ENCODE measurements at regions not wholly inside any gene's neighbourhood (a gene's known extent, or its start where the extent isn't known, plus 50 kb on each side); places are given as distances from the start of the nearest gene placed in this dataset.
"Not testable (repeated sequence)": the region's sequence is repeated elsewhere in the genome, so short reads cannot be mapped to it uniquely, and the experiment has no call there.

DNA sequence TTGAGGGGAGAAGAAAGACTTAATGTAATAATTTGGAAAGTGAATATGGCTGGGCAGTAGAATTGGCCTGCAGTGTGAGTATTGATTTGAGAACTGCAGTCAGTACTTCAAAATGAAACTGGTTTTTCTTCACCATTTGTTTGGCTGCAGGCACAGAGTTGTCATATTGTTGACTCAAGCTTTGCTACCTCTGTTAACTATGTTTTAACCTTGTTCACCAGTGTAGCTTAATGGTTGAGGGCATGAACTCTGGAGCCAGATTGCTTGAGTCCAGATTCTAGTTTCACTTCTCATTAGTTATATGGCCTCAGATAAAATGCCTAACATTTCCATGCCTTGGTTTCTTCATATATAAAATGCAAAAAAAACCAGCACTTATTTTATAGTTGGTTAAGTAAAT lies 64.1 kb downstream of the CFAP44 start:
- peak; percentile 58 for DNase-seq (ENCODE audit: low read depth)

DNA sequence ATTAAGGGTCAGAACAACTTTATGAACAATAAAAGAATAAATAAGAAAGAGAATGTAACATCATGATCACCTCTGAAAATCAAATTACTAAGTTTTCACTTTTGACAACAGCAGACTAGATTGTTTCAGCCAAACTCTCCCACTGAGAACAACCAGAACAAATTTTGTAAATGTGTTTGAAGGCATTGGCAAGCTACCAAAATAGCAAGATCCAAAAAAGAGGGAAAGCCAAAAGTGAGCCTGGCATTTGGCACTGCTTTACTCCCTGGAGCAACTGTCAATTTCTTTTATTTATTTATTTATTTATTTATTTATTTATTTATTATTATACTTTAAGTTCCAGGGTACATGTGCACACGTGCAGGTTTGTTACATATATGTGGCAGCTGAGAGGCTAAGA lies 67.2 kb downstream of the CFAP44 start:
- DNase-seq (ENCODE audit: low read depth) = no peak

DNA sequence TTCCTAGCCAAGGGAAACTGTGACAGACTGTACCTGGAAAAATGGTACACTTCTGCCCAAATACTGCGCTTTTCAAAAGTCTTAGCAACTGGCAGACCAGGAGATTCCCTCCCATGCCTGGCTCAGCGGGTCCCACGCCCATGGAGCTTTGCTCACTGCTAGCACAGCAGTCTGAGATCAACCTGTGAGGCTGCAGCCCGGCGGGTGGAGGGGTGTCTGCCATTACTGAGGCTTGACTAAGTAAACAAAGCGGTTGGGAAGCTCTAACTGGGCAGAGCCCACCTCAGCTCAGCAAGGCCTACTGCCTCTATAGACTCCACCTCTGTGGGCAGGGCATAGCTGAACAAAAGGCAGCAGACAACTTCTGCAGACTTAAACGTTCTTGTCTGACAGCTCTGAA lies 74.5 kb downstream of the CFAP44 start:
- DNase-seq (ENCODE audit: low read depth) = not testable (repeated sequence)

DNA sequence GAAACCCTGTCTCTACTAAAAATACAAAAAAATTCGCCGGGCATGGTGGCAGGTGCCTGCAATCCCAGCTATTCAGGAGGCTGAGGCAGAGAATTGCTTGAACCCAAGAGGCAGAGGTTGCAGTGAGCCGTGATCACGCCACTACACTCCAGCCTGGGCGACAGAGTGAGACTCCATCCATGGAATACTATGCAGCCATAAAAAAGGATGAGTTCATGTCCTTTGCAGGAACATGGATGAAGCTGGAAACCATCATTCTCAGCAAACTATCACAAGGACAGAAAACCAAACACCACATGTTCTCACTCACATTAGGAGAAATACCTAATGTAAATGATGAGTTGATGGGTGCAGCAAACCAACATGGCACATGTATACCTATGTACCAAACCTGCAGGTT lies 86.0 kb downstream of the CFAP44 start:
- DNase-seq (ENCODE audit: low read depth) = not testable (repeated sequence)

DNA sequence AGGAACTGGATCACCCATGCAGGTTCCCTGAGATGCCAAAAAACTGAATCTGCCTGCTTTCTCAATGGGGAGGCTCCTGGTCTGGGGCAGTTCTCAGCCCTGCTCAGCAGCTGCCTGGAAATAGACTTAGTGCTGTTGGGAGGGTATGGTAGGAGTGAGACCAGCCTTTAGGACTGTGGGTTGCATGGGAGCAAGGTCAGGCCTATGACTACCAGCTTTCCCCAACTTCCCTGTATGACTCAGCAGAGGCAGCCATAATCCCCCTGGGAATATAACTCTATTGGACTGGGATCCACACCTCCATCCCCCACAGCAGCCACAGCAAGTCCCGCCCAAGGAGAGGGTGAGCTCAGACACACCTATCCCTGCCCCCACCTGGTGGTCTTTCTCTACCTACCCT lies 87.0 kb downstream of the CFAP44 start:
- DNase-seq (ENCODE audit: low read depth) = peak; percentile 7

DNA sequence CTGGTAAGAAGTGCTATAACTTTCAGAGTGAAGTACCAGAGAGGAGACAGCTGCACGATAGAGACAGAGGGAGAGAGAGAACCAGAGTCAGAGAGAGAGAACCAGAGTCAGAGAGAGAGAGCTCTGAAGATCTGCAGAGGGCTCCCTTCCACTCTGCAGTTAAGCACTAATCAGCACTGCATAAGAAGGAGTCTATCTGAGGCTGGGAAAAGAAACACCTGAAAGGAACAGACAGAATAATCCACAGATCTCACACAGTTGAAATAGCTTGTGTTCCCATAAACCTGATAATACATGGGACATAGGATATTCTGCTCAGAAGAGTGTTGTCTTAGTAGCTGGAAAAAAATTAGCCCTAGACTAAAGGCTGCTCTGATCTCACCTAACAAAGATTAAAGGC lies 87.6 kb downstream of the CFAP44 start:
- no peak for DNase-seq (ENCODE audit: low read depth)

DNA sequence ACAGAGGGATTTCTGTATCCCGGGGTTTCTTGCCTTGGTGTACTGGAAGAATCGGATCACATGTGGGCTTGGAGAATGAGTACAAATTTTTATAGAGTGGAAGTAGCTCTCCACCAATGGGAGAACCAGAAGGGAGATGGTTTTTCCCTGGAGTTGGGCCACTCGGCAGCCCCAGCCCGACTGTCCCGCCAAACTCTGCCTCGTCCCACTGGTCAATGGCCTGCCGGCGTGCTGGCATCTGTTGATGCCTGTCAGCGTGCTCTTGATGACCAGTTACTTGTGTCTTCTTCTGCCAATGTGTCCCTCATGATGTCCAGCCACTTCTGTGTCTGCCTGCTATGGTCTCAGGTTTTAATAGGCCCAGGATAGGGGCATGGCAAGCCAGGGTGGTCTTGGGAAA lies 100.5 kb downstream of the CFAP44 start:
- DNase-seq (ENCODE audit: low read depth) = no peak

DNA sequence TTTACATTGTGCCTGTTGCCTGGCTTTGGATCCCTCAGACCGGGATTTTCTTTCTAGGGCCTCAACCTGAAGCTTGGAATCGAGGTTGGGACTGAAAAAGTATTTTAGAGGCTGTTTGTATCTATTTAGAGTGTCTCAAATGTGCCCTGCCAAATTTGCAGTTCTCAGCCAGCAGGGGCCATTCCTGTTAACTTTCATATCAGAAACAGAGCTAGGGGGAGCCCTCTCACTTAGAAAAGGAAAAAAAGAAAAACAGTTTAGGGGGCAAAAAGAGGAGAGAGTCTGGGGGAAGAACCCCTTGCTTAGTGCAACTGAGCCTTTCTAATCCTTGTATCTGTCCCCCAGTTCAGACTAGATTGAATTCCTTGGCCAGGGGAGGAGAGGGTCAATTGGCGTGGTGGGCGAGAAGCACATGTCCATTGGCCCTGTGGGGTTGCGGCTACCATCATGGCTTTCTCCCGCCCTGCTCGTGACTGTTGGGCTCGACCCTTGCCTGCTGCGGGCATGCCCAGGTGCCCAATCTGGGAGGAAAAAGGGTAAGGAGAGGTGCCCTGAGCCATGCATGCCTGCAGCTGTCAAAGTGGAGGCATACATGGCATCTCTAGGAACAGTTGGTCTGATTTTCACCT lies 101.6 kb downstream of the CFAP44 start:
- DNase-seq (ENCODE audit: low read depth) = no peak
